ENCODE measurements at regions not wholly inside any gene's neighbourhood (a gene's known extent, or its start where the extent isn't known, plus 50 kb on each side); places are given as distances from the start of the nearest gene placed in this dataset.

DNA sequence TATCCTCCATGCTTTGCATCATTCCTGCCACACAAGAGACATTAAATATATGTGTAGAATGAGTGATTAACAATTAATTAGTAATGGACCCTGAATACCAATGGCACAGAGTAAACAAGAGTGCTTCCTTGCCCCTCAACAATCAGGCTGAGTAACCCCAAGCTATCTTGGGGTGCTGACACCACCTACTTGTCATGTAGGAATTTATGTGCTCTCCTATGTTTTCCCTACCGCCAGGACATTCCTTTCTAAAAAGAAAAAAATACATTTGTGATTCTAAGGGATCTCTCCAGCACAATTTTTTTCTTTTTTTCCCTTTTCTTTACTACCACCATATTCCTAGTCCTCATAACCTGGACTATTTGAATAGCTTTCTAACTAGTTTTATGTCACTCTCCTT lies 449.1 kb downstream of the MFSD1 start:
- Histone ChIP-seq H3K4me1 (no peaks in the 10 kb centered on the region), H3K9me3 (peaks cover 0 to 4% of the 10 kb centered on the region in 2 donors), H3K27me3 (no peaks in the 10 kb centered on the region), H3K27ac (no peak overlapping the region), H3K4me3 (no peak overlapping the region), H3K36me3 (no peaks in the 10 kb centered on the region)
- TF ChIP-seq, protein P1, sequence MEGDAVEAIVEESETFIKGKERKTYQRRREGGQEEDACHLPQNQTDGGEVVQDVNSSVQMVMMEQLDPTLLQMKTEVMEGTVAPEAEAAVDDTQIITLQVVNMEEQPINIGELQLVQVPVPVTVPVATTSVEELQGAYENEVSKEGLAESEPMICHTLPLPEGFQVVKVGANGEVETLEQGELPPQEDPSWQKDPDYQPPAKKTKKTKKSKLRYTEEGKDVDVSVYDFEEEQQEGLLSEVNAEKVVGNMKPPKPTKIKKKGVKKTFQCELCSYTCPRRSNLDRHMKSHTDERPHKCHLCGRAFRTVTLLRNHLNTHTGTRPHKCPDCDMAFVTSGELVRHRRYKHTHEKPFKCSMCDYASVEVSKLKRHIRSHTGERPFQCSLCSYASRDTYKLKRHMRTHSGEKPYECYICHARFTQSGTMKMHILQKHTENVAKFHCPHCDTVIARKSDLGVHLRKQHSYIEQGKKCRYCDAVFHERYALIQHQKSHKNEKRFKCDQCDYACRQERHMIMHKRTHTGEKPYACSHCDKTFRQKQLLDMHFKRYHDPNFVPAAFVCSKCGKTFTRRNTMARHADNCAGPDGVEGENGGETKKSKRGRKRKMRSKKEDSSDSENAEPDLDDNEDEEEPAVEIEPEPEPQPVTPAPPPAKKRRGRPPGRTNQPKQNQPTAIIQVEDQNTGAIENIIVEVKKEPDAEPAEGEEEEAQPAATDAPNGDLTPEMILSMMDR (IDR thresholded peaks at IDR 0.05) = no peak
- no peak for DNase-seq (ENCODE audit: low spot score in 2 of 2)
- intact Hi-C loops (cut with DNase I) = no loop called here

DNA sequence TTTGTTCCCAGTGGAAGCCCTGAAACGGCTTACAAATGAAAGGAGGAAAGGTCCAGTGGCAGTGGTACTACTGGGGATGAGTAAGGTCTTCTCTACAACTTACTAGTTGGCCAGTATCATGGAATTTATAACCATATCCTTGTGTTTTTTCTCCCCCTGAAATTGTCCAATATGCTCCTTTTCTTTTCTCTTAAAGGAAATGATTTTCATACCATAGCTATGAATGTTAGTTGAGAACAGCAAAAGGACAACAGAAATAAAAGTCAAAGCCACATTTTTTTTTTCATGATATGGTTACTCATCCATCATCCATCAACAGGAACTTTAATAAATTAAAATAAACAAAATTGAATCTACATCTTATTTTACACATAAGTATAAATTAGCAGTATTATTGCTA lies 450.4 kb downstream of the MFSD1 start:
- TF ChIP-seq, protein P1 (IDR thresholded peaks at IDR 0.05) = no peak
- Histone ChIP-seq H3K27ac (no peak overlapping the region), H3K4me1 (no peaks in the 10 kb centered on the region), H3K36me3 (no peaks in the 10 kb centered on the region), H3K4me3 (no peak overlapping the region), H3K27me3 (no peaks in the 10 kb centered on the region), H3K9me3 (peaks cover 0 to 4% of the 10 kb centered on the region in 2 donors)
- DNase-seq (ENCODE audit: low spot score in 2 of 2) = no peak
- intact Hi-C loops (cut with DNase I) = no loop called here

DNA sequence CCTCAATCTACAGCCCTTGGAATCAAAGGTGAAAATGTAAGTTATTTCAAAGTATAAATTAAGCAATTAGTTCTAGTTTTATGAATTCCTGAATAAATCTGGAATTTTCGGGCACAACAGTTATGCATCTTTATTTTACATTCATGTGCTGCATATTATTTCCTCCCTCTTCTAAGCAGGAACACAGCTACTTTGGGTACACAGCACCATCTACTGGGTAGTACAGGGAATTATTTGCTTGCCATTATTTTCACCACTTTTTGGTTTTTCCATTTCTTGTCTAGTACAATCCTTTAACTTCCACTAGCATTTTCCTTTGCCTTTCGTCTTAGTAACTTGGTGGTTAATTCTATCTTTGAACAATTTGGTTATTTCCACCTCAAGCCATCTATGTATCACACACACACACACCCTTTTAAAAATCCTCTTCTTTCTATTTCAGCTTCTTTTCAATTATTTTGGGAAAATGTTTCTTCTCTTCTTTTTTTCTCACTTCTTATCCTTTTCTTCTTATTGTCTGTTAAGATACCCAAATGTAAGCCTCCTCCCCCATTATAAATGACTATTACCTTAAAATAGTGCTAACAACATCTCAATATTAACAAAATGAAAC lies 451.0 kb downstream of the MFSD1 start:
- no peak overlapping the region for H3K27ac ChIP-seq
- peaks cover 0 to 4% of the 10 kb centered on the region in 2 donors for H3K9me3 ChIP-seq
- H3K36me3 ChIP-seq = no peaks in the 10 kb centered on the region
- intact Hi-C loops (cut with DNase I) = no loop called here
- DNase-seq (ENCODE audit: low spot score in 2 of 2) = no peak
- TF ChIP-seq, protein P1 (IDR thresholded peaks at IDR 0.05) = no peak
- no peaks in the 10 kb centered on the region for H3K27me3 ChIP-seq
- no peak overlapping the region for H3K4me3 ChIP-seq
- no peaks in the 10 kb centered on the region for H3K4me1 ChIP-seq

DNA sequence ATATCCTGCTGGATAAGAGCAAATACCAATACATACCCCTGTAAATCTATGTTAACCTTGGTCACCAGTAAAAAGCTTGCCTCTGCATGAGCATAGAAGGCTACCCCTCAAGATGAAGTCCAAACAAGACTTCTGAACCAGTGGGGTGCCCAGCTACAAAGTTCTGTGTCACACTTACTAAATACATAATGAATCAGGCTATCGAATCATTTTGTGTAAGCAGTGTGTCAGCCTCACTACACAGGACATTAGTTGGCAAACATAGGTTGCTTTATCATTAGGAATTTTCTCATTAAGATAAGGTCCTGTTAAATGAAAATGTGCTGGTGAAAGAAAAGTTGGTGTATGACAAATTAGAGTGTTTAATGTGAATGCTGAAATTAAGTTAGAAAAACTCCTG lies 452.0 kb downstream of the MFSD1 start:
- TF ChIP-seq, protein P1 (IDR thresholded peaks at IDR 0.05) = no peak
- Histone ChIP-seq H3K4me1 (no peaks in the 10 kb centered on the region), H3K4me3 (no peak overlapping the region), H3K27me3 (no peaks in the 10 kb centered on the region), H3K9me3 (peaks cover 0 to 4% of the 10 kb centered on the region in 2 donors), H3K36me3 (no peaks in the 10 kb centered on the region), H3K27ac (no peak overlapping the region)
- DNase-seq (ENCODE audit: low spot score in 2 of 2) = no peak
- intact Hi-C loops (cut with DNase I) = no loop called here

DNA sequence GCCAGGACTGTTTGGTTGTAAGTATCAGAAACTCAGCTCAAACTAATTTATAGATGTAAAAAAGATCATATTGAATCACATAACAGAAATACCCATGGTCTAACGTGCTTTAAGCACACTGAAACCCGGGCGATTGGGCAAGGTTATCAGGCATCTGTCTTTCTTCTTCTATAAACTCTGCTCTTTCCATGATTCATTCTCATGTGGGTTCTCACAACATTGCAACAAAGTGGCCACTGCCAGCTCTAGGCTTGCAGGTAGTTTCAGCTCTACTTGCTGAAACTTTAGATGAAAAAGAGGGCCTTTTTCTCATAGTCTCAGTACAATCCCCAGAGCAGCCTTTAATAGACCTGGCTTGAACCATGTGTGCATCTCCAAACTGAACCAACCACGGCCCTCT lies 456.1 kb downstream of the MFSD1 start:
- no peak overlapping the region for H3K27ac ChIP-seq
- DNase-seq (ENCODE audit: low spot score in 2 of 2) = no peak
- H3K27me3 ChIP-seq = no peaks in the 10 kb centered on the region
- TF ChIP-seq, protein P1 (IDR thresholded peaks at IDR 0.05) = no peak
- no peaks in the 10 kb centered on the region for H3K9me3 ChIP-seq
- intact Hi-C loops (cut with DNase I) = loop anchor here (5.0 kb wide), 1 partner anchor 411 kb away; no protein-coding TSS in a partner anchor
- H3K36me3 ChIP-seq = no peaks in the 10 kb centered on the region
- H3K4me3 ChIP-seq = no peak overlapping the region
- H3K4me1 ChIP-seq = no peaks in the 10 kb centered on the region

DNA sequence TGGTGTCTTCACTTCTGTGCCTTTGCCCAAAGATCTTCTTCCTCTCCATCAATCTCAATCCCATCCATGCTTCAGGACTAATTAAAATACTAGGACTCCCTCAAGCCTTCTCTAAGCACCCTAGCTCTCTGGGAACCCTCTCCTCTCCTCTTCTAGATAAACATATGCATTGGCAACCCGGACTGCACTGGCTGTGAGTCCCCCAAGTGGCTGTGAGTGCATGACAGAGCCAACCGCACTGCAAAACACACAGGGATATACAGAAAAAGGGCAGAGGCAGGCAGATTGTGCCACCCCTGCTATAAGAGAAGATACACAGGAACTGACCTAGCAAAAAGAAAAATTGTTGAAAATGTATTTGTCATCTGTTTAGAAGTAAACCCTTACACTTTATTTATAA lies 457.1 kb downstream of the MFSD1 start:
- Histone ChIP-seq H3K27ac (no peak overlapping the region), H3K36me3 (no peaks in the 10 kb centered on the region), H3K4me1 (no peaks in the 10 kb centered on the region), H3K27me3 (no peaks in the 10 kb centered on the region), H3K4me3 (no peak overlapping the region), H3K9me3 (no peaks in the 10 kb centered on the region)
- DNase-seq (ENCODE audit: low spot score in 2 of 2) = no peak
- TF ChIP-seq, protein P1 (IDR thresholded peaks at IDR 0.05) = no peak
- intact Hi-C loops (cut with DNase I) = loop anchor here (5.0 kb wide), 1 partner anchor 412 kb away; no protein-coding TSS in a partner anchor
